ENCODE measurements at regions not wholly inside any gene's neighbourhood (a gene's known extent, or its start where the extent isn't known, plus 50 kb on each side); places are given as distances from the start of the nearest gene placed in this dataset.

GRCh38 chr3:90034038-90034437 lies 926.6 kb downstream of the EPHA3 start:
- no peak overlapping the region for H3K18ac ChIP-seq (ENCODE audit: extremely low read depth, low read length)
- no peak overlapping the region for H3K14ac ChIP-seq (ENCODE audit: insufficient read length)
- no peak for DNase-seq (ENCODE audit: low read depth in 1 of 2, low spot score in 2 of 2)
- H3K36me3 ChIP-seq (ENCODE audit: control insufficient read depth in 2 of 4, insufficient read depth in 4 of 4, low read length in 3 of 4) = no peaks in the 10 kb centered on the region
- H3K23me2 ChIP-seq (ENCODE audit: low read depth, low read length) = no peaks in the 10 kb centered on the region
- no peaks in the 10 kb centered on the region for H3K79me2 ChIP-seq (ENCODE audit: control insufficient read depth in 1 of 2, insufficient read depth in 2 of 2, low read length in 2 of 2)
- H2BK12ac ChIP-seq (ENCODE audit: low read depth, low read length) = no peak overlapping the region
- no peak overlapping the region for H3K56ac ChIP-seq (replicated peaks; ENCODE audit: insufficient read length, low read depth, low read length)
- no peaks in the 10 kb centered on the region for H3K9me3 ChIP-seq (ENCODE audit: insufficient read depth in 2 of 2, low read depth in 1 of 2, low read length in 1 of 2)
- H3K27me3 ChIP-seq (replicated peaks in 1 of 4; ENCODE audit: control insufficient read depth in 3 of 4, extremely low read depth in 1 of 4, insufficient read depth in 3 of 4, low read length in 3 of 4) = no peaks in the 10 kb centered on the region
- no peak overlapping the region for H3K4me2 ChIP-seq (ENCODE audit: insufficient read depth in 1 of 2, low read depth in 2 of 2, low read length in 2 of 2)
- H4K91ac ChIP-seq (replicated peaks; ENCODE audit: insufficient read length, low read length) = no peak overlapping the region
- no peak overlapping the region for H3K4me3 ChIP-seq (ENCODE audit: extremely low read depth in 1 of 4, insufficient read depth in 2 of 4, low read depth in 3 of 4, low read length in 4 of 4)
- H3K79me1 ChIP-seq (ENCODE audit: low read depth, low read length) = no peaks in the 10 kb centered on the region
- POLR2A ChIA-PET (ENCODE audit: partially characterized antibody) = no interaction called here
- H3K4ac ChIP-seq (replicated peaks; ENCODE audit: insufficient read length, low read depth, low read length) = no peak overlapping the region
- H3K4me1 ChIP-seq (replicated peaks in 1 of 4; ENCODE audit: control insufficient read depth in 3 of 4, insufficient read depth in 4 of 4, low read length in 3 of 4) = peaks cover 0 to 14% (median 6%) of the 10 kb centered on the region in 4 experiments; a peak in 5 of 7 replicates
- no peak overlapping the region for H4K8ac ChIP-seq (ENCODE audit: extremely low read depth, insufficient read depth, low read length)
- H2BK20ac ChIP-seq (ENCODE audit: low read length) = no peak overlapping the region
- no peak overlapping the region for H3K23ac ChIP-seq (ENCODE audit: insufficient read length)
- no peak overlapping the region for H2BK15ac ChIP-seq (ENCODE audit: low read length)
- CTCF ChIA-PET (ENCODE audit: partially characterized antibody) = interaction anchor here (1.1 kb wide), 1 partner anchor 58 kb away, joined by 3 read pairs; no protein-coding TSS in a partner anchor
- no peak overlapping the region for H2BK120ac ChIP-seq (replicated peaks; ENCODE audit: low read depth, low read length)
- H2AK5ac ChIP-seq (ENCODE audit: low read depth, low read length) = no peak overlapping the region
- no peak for FAIRE-seq
- H3K27ac ChIP-seq (ENCODE audit: low read depth, low read length) = no peak overlapping the region
- no peaks in the 10 kb centered on the region for H4K20me1 ChIP-seq (replicated peaks in 1 of 2; ENCODE audit: control insufficient read depth in 1 of 2, insufficient read depth in 2 of 2, low read length in 2 of 2)
- H2BK5ac ChIP-seq (ENCODE audit: low read depth, low read length) = no peak overlapping the region
- 85% methylated on average over 2 of the region's 2 CpGs; no CpG with 5 or more reads in 1 of the 2 experiments for WGBS, 2 experiments (ENCODE audit: extremely low coverage in 1 of 2, insufficient coverage in 1 of 2, insufficient read length in 1 of 2, insufficient replicate concordance in 2 of 2, low coverage in 1 of 2, low lambda C conversion rate in 2 of 2, missing lambda C conversion rate in 1 of 2)
- no peak overlapping the region for H3K9ac ChIP-seq (replicated peaks in 1 of 4; ENCODE audit: extremely low read depth in 1 of 4, low read depth in 3 of 4, low read length in 3 of 4)
- no peak for TF ChIP-seq SIX5 (IDR thresholded peaks at IDR 0.05; ENCODE audit: low read depth, low read length)
- H2AFZ ChIP-seq (ENCODE audit: low read length) = peak overlapping the region; percentile 34; the same call in 1 of the 2 replicates
- no peak overlapping the region for H4K5ac ChIP-seq (ENCODE audit: insufficient read length, low read depth, low read length)

Data from H1 (cell line).